GM12874 (cell line): ENCODE measurements at regions not wholly inside any gene's neighbourhood (a gene's known extent, or its start where the extent isn't known, plus 50 kb on each side); places are given as distances from the start of the nearest gene placed in this dataset.

Experiments
- CTCF ChIP-seq: IDR thresholded peaks from 2 replicates; pipeline ENCODE4 v1.5.1; 2011; ENCODE audit warnings: low read depth, mild to moderate bottlenecking, control low read depth, low read length, moderate library complexity; ENCODE audit not compliant: insufficient read depth

DNA sequence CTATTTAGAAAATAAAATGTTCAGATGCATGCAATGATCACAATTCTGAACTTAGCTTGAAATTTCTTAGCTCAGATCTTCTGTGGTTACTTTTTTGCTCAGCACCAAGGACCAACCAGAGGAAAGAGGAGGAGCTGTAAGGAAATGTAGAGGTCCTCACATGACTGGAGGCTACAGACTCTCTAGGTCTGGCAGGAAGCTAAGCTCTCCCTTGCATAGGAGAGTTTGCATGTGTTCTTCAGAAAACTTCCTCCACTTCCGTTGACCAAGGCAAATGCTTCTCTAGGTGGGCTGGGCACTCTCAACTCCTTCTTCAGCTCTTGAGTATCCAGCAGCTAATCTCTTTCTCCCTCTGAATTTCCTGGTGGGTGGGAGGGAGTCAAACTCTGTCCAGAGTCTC is 119.6 kb downstream of the BTC start:
- no peak for TF ChIP-seq CTCF

- TF ChIP-seq CTCF = peak; percentile 66; the same call in 1 of the 2 replicates
Observed at GRCh38 chr4:74675673-74676279, 118.5 kb downstream of the BTC start.

GRCh38 chr4:74682567-74683359 is 111.6 kb downstream of the BTC start:
- TF ChIP-seq CTCF = no peak

DNA sequence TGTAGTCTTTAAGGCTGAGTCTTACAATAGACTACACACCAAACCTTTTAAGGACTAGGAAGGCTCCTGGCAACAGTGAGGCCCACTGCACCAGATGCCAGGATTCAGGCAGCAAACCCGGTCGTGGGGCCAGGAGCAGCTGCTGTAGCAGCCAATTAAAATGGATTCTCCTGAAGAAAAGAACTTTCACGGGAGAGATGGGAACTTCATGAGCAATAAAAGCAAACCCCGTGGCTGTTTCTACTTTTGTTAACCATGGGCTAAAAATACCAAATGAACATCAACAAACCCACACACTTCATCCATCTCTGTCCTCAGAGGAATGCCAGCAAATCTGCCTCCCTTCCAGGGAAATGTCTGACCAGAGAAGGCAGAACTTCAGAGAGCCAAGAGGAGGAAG is 101.4 kb downstream of the BTC start:
- TF ChIP-seq CTCF = no peak
